Adrenal gland (tissue), 5 donors: ENCODE measurements at regions not wholly inside any gene's neighbourhood (a gene's known extent, or its start where the extent isn't known, plus 50 kb on each side); places are given as distances from the start of the nearest gene placed in this dataset.

Experiments used
- POLR2A ChIP-seq, 2 donors: fragments of 450-650 bp; IDR thresholded peaks; one replicate each; pipeline ENCODE4 v1.6.1; 2017; ENCODE audit warnings: antibody characterized with exemption in 2 of 2, mild to moderate bottlenecking in 2 of 2, moderate library complexity in 1 of 2
- TF ChIP-seq, protein P1 (sequence below), 6 experiments: fragments of 450-650 bp in 4 of 6; fragments of 200-600 bp in 2 of 6; sonication (generic) in 1 of 6; IDR thresholded peaks; 1 replicate in 5 of 6; 2 replicates in 1 of 6; pipeline versions ENCODE4 v1.5.1 to v1.8.0; 2016 to 2021; ENCODE audit warnings: antibody characterized with exemption in 6 of 6, mild to moderate bottlenecking in 2 of 6, moderate library complexity in 1 of 6
- donor health status: DM: no; HTN: no; CAD: no.

DNA sequence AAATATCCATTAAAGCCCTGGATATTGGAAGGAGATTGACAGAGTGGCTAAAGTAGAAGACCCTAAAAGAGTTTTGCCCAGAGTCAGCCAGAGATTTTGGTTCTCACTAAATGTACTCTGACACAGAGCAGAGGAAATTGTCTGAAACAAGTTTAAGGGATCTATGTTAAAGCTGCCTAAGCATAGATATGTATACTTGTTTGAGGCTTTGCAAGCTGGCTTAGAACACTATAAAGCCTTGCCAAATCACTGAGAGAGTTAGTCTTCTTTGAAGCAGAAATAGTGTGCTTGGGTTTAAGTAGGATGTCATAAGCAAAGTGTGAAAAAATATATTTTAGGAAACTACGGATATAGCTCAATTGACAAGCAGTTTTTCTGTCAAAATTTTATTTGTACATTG, 653.5 kb downstream of the FSCB start:
- TF ChIP-seq, protein P1, sequence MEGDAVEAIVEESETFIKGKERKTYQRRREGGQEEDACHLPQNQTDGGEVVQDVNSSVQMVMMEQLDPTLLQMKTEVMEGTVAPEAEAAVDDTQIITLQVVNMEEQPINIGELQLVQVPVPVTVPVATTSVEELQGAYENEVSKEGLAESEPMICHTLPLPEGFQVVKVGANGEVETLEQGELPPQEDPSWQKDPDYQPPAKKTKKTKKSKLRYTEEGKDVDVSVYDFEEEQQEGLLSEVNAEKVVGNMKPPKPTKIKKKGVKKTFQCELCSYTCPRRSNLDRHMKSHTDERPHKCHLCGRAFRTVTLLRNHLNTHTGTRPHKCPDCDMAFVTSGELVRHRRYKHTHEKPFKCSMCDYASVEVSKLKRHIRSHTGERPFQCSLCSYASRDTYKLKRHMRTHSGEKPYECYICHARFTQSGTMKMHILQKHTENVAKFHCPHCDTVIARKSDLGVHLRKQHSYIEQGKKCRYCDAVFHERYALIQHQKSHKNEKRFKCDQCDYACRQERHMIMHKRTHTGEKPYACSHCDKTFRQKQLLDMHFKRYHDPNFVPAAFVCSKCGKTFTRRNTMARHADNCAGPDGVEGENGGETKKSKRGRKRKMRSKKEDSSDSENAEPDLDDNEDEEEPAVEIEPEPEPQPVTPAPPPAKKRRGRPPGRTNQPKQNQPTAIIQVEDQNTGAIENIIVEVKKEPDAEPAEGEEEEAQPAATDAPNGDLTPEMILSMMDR (IDR thresholded peaks at IDR 0.05) = no peak
- no peak for TF ChIP-seq POLR2A (IDR thresholded peaks at IDR 0.05)
